ENCODE measurements at regions not wholly inside any gene's neighbourhood (a gene's known extent, or its start where the extent isn't known, plus 50 kb on each side); places are given as distances from the start of the nearest gene placed in this dataset.

GRCh38 chr11:15901790-15902189 lies 454.6 kb downstream of the SOX6 start:
- ATAC-seq (ENCODE audit: poor library complexity) (no peak), DNase-seq (no peak)
- H3K27ac ChIP-seq (ENCODE audit: low read depth in 1 of 2, low read length in 2 of 2), result no peak overlapping the region
- no peaks in the 10 kb centered on the region for H3K27me3 ChIP-seq (ENCODE audit: control insufficient read depth in 1 of 2, insufficient read depth in 2 of 2, low read length in 2 of 2)
- H3K9me3 ChIP-seq (ENCODE audit: control insufficient read depth in 1 of 2, insufficient read depth in 1 of 2, low read length in 2 of 2), result peaks cover 0 to 19% of the 10 kb centered on the region in 2 experiments
- Mint-ChIP-seq H3K27ac (no peak overlapping the region), H3K9me3 (no peaks in the 10 kb centered on the region), H3K4me3 (no peak overlapping the region), H3K36me3 (ENCODE audit: low read depth) (no peaks in the 10 kb centered on the region), H3K27me3 (no peaks in the 10 kb centered on the region), H3K4me1 (ENCODE audit: low read depth) (no peaks in the 10 kb centered on the region)
- intact Hi-C loops (cut with DNase I, micrococcal nuclease), result no loop called here
- no peak overlapping the region for H3K4me3 ChIP-seq (ENCODE audit: low read length)
- ChIA-PET POLR2A (no interaction called here), CTCF (no interaction called here)
- H3K4me1 ChIP-seq (ENCODE audit: insufficient read depth, low read length), result no peaks in the 10 kb centered on the region
- H3K36me3 ChIP-seq (ENCODE audit: insufficient read depth, low read length), result no peaks in the 10 kb centered on the region
- no peak for TF ChIP-seq CTCF (IDR thresholded peaks at IDR 0.05)

- H3K4me3 Mint-ChIP-seq, result no peak overlapping the region
- no peak overlapping the region for H3K27ac ChIP-seq (ENCODE audit: low read depth in 1 of 2, low read length in 2 of 2)
- POLR2A ChIA-PET, result no interaction called here
- ATAC-seq (ENCODE audit: poor library complexity) (no peak), DNase-seq (no peak)
- no peaks in the 10 kb centered on the region for H3K4me1 Mint-ChIP-seq (ENCODE audit: low read depth)
- no peaks in the 10 kb centered on the region for H3K4me1 ChIP-seq (ENCODE audit: insufficient read depth, low read length)
- intact Hi-C loops (cut with DNase I, micrococcal nuclease), result no loop called here
- CTCF ChIA-PET, result no interaction called here
- no peak overlapping the region for H3K4me3 ChIP-seq (ENCODE audit: low read length)
- H3K27me3 ChIP-seq (ENCODE audit: control insufficient read depth in 1 of 2, insufficient read depth in 2 of 2, low read length in 2 of 2), result no peaks in the 10 kb centered on the region
- H3K9me3 ChIP-seq (ENCODE audit: control insufficient read depth in 1 of 2, insufficient read depth in 1 of 2, low read length in 2 of 2), result peaks cover 0 to 21% of the 10 kb centered on the region in 2 experiments
- H3K27ac Mint-ChIP-seq, result no peak overlapping the region
- H3K9me3 Mint-ChIP-seq, result no peaks in the 10 kb centered on the region
- no peaks in the 10 kb centered on the region for H3K36me3 ChIP-seq (ENCODE audit: insufficient read depth, low read length)
- TF ChIP-seq CTCF (IDR thresholded peaks at IDR 0.05), result no peak
- H3K27me3 Mint-ChIP-seq, result no peaks in the 10 kb centered on the region
- no peaks in the 10 kb centered on the region for H3K36me3 Mint-ChIP-seq (ENCODE audit: low read depth)
These were observed 453.1 kb downstream of the SOX6 start for GRCh38 chr11:15903246-15903645.

- no peak overlapping the region for H3K4me3 ChIP-seq (ENCODE audit: low read length)
- POLR2A ChIA-PET, result no interaction called here
These were observed 450.8 kb downstream of the SOX6 start for GRCh38 chr11:15905366-15906104.

More at GRCh38 chr11:15905366-15906104, 450.8 kb downstream of the SOX6 start:
- Histone ChIP-seq H3K9me3 (ENCODE audit: control insufficient read depth in 1 of 2, insufficient read depth in 1 of 2, low read length in 2 of 2) (peaks cover 0 to 25% of the 10 kb centered on the region in 2 experiments), H3K27me3 (ENCODE audit: control insufficient read depth in 1 of 2, insufficient read depth in 2 of 2, low read length in 2 of 2) (no peaks in the 10 kb centered on the region), H3K4me1 (ENCODE audit: insufficient read depth, low read length) (no peaks in the 10 kb centered on the region), H3K36me3 (ENCODE audit: insufficient read depth, low read length) (no peaks in the 10 kb centered on the region), H3K27ac (ENCODE audit: low read depth in 1 of 2, low read length in 2 of 2) (no peak overlapping the region)
- ATAC-seq (ENCODE audit: poor library complexity) (no peak), DNase-seq (no peak)
- Mint-ChIP-seq H3K36me3 (ENCODE audit: low read depth) (no peaks in the 10 kb centered on the region), H3K4me3 (no peak overlapping the region), H3K4me1 (ENCODE audit: low read depth) (no peaks in the 10 kb centered on the region), H3K27ac (no peak overlapping the region), H3K27me3 (no peaks in the 10 kb centered on the region), H3K9me3 (no peaks in the 10 kb centered on the region)
- intact Hi-C loops (cut with DNase I, micrococcal nuclease), result no loop called here
- TF ChIP-seq CTCF (IDR thresholded peaks at IDR 0.05), result no peak
- CTCF ChIA-PET, result no interaction called here
